GM18909 (cell line): ENCODE measurements at regions not wholly inside any gene's neighbourhood (a gene's known extent, or its start where the extent isn't known, plus 50 kb on each side); places are given as distances from the start of the nearest gene placed in this dataset.
A peak's percentile ranks its signal among the peaks of the same experiment; 100 is the strongest.
"Not testable (repeated sequence)": the region's sequence is repeated elsewhere in the genome, so short reads cannot be mapped to it uniquely, and the experiment has no call there.

ENCODE experiments used
- ATAC-seq: cut with Tn5 transposase; IDR thresholded peaks from one replicate; pipeline ENCODE4 v1.9.1; 2021; ENCODE audit warnings: mild to moderate bottlenecking; ENCODE audit not compliant: unreplicated experiment, poor library complexity

DNA sequence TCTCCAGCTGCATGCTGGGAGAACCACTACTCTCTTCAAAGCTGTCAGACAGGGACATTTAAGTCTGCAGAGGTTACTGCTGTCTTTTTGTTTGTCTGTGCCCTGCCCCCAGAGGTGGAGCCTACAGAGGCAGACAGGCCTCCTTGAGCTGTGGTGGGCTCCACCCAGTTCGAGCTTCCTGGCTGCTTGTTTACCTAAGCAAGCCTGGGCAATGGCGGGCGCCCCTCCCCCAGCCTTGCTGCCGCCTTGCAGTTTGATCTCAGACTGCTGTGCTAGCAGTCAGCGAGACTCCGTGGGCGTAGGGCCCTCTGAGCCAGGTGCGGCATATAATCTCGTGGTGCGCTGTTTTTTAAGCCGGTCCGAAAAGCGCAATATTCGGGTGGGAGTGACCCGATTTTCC lies 215.0 kb downstream of the STIM2 start:
- not testable (repeated sequence) for ATAC-seq

DNA sequence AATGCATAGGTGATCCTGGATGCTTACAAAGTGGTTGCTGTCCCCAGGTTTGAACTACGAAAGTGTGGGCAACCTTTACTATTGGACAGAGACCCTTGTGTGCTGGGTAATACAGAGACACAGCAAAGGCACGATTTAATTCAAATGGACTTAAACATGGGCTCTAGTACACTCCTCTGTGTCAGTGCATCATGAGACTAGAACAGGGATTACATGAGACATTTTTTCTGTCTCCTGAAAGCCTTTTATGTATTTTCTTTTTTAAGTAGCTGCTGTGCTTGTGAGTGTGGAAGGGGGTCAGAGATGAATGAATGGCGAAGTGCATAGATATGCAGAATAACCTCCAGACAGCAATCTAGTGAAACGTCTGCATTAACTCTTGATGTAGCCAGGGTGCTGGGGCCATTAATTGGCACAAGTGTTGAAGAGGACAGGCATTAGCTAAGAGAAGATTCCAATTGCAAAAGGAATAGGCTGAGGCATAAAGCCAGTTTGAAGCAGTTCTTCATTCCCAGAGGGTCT lies 218.4 kb downstream of the STIM2 start:
- no peak for ATAC-seq

DNA sequence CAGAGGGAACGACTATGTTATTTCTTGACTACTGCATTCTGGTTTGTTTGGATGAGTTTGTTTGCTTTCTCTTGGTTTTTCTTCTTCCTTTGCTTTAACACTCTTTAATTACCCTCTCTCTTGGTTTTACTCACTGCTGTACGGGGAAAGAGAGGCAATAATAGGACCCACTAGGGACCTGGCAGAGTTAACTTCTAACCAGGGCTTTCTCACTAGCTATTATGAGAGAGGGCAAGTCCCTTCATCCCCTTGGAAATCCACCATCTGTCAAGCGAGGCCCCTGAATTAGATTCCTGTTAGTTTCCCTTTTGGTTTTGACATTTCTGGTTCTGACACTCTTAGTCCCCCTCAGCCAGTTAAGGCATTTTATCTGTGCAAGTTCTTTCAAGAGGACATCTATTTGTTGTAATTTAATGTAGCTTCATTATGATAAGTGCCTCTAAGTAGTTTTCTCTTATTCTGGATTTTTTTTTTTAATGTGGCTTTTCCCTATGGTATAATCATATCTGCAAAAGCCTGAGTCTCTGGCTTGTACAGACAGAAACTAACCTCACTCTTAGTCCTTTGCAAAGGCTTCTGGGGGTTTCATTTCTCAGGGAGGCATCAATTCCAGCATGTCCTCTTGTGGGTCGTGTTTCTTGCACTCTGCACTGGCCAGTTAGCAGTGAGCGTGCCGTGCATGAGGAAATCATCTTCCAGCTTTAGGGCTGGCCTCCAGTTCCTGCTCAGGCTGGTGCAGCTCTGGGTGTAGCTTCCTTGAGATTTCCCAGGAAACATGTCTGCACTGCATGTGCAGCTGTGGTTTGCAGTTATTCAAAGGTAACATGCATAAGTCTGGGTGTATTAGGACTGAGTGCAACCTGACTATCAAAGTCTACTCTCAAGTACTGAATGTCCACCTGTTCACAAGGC lies 221.3 kb downstream of the STIM2 start:
- peak; percentile 58 for ATAC-seq

- no peak for ATAC-seq
Observed at GRCh38 chr4:27082776-27083175, 222.1 kb downstream of the STIM2 start.

GRCh38 chr4:27084685-27085361 lies 224.2 kb downstream of the STIM2 start:
- no peak for ATAC-seq

DNA sequence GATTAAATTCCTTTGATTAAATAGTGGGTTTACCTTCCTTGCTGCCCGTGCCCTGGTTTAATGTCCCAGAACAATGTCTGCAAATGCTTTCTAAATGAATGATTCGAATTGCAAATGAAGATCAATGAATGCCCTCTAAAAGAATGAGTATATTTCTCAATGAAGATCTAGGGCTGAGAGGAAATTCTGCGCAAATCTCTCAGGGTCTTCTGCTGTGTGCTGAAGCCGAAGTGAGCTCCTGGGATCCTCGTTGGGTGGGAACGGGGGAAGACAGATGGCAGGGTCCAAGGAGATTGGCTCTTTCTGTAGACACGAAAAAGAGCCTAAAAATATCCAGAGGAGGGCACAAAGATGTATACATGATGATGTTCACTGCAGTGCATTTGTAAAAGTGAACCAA lies 224.8 kb downstream of the STIM2 start:
- ATAC-seq = no peak

- no peak for ATAC-seq
Observed at GRCh38 chr4:27087306-27088045, 226.8 kb downstream of the STIM2 start.

GRCh38 chr4:27088491-27088890 lies 227.8 kb downstream of the STIM2 start:
- ATAC-seq = no peak

- ATAC-seq = no peak
Observed at GRCh38 chr4:27089186-27089585, 228.5 kb downstream of the STIM2 start.

GRCh38 chr4:27090406-27090805 lies 229.8 kb downstream of the STIM2 start:
- no peak for ATAC-seq

DNA sequence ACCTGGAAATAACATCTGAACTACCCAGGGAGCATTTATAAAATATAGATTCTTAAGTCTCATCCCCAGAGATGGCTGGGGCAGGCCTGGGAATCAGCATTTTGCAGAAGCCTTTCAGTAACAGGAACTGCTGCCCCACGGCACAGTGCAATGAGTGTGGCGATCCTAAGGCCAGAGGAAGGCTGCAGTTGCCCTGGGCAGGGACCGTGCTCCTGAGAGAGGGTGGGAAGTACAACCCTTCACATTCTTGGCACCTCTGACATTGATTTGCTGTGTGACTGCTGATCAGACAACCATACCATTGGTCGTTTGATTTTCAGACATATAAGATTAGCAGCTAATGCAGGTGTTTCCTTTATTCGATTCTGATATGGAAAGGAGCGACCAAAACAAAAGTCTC lies 233.6 kb downstream of the STIM2 start:
- ATAC-seq = no peak

DNA sequence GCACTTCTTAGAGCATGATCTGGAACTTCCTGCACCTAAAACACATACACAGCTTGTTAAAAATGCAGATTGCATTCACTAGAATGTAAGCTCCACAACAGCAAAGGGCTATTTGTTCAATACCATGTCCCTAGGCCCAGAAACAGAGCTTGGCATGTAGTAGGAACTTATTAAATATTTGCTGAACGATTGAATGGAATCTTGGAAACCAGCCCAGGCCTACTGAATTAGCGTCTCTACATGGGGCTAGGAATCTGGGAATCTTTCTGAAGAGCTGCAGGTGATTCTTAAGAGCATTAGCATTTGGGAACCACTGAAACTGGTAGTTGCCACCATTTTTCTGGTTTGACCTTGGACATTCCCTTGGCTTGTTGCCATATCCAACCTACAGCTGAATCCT lies 234.1 kb downstream of the STIM2 start:
- no peak for ATAC-seq

DNA sequence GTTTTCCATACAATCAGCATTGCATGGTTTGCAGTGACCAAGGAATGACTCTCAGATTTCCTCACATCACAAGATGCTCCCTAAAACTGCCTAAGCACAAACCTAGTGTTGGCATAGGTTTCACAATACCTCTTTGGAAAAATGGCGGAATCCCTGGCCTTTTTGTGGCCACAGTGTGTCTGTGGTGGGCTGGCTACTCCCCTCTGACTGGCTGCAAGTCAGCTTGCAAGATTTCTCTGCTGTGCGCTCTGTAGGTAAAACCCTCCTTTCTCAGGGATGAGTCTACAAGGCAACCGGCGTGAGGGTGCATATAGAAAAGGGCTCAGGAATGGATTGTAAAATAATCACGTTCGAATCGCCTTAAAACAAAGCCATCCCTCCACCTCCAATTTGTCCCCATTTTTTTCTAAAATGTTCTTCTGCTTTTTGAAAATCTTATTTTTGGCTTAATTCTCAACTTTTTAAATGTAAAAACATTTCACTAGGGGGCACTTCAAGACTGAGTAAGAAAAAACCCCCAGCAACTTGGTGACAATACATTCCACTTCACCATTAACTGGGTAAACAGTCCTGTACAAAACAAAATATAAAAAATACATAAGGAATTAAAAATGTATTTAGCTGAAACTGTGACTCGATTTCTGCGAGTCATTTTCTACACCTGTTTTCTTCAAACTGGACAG lies 235.6 kb downstream of the STIM2 start:
- no peak for ATAC-seq

DNA sequence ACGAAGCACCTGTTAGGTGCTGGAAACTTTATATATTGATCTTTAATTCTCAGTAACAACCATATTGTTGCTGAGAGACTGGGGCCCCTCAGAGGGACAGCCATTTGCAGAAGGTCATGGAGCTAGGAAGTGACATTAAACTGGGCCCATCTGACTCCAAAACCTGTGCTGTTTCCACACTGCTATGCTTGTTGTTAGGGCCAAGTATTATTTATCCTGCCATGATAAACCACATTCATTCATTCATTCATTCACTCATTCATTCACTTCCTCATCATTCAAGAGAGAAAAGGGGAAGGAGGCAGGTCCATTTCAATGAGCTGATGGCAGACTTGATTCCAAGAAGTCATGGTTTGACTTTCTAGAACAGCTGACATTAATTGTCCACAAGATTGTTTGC lies 237.4 kb downstream of the STIM2 start:
- ATAC-seq = no peak

GRCh38 chr4:27100713-27101112 lies 240.1 kb downstream of the STIM2 start:
- ATAC-seq = no peak

DNA sequence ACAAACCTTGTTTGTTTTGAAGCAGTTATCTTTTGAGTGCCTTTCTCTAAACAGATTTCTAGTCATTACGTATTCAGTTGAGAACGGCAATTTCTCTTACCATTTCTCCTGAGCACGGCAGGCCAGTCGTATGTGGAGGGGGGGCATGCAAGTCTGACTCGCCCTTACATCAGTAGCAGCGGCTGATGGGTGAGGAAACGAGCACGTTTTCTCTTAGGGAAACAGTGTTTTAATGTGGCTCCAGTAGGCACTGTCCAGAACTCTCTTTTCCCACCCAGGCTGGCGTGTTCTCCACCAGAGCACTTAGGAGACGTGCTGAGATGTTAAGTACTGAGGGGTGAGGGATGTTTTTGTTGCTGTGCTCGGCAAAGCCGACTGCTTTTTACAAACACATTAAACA lies 240.5 kb downstream of the STIM2 start:
- ATAC-seq = no peak

DNA sequence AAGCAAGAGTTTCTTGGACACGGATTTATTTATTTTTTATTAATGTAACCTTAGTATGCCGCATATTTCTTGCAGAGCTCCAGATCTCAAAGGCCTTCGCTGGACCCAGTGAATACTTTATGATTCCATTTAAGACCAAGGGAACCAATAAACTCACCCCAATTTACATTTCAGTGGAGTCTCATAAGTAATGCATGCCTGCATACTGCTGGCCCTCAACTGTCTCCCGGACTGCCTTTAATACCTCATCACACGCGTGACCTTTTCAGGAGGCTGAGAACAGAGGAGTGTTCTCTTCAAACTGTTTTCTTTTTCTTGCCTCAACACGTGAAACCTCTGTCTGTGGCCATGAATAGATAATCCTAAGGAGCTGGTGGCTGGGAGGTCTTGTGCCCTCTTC lies 240.9 kb downstream of the STIM2 start:
- no peak for ATAC-seq

- no peak for ATAC-seq
Observed at GRCh38 chr4:27111627-27112026, 251.0 kb downstream of the STIM2 start.

DNA sequence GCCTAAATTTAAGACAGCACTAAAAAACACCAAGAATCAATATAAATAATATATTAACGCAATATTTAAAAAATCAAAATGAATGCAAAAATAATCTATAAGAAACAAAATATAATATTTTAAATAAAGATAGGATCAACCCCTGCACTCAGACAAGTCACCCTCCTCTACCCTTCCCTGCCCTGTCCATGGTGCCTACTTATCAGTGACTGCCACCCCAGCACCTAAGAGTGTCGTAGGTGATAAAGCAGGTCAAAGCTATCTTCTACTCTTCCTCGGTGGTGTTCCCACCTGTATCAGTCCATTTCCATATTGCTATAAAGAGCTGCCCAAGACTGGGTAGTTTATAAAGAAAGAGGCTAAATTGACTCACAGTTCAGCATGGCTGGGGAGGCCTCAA lies 251.9 kb downstream of the STIM2 start:
- no peak for ATAC-seq

GRCh38 chr4:27115221-27115620 lies 254.6 kb downstream of the STIM2 start:
- ATAC-seq = no peak
